Mucosa of descending colon (tissue), 3 donors: ENCODE measurements at regions not wholly inside any gene's neighbourhood (a gene's known extent, or its start where the extent isn't known, plus 50 kb on each side); places are given as distances from the start of the nearest gene placed in this dataset.

ENCODE experiments used
- ATAC-seq: fragments of 200-7000 bp; cut with Tn5 transposase; one replicate; pipeline ENCODE4 v1.9.1; 2020; ENCODE audit warnings: mild to moderate bottlenecking, moderate library complexity
- DNase-seq, 3 donors: peaks; one replicate each; pipeline ENCODE4 v3.0.0-alpha.2; 2020
- H3K36me3 ChIP-seq: fragments of 200-600 bp; one replicate; pipeline ENCODE4 v1.8.0; 2021; ENCODE audit warnings: low read depth, mild to moderate bottlenecking
- H3K4me1 ChIP-seq: fragments of 200-600 bp; one replicate; pipeline ENCODE4 v1.8.0; 2021; ENCODE audit warnings: low read depth, mild to moderate bottlenecking
- H3K4me3 ChIP-seq: fragments of 200-600 bp; one replicate; pipeline ENCODE4 v1.8.0; 2021; ENCODE audit warnings: mild to moderate bottlenecking
- H3K9me3 ChIP-seq: fragments of 200-600 bp; one replicate; pipeline ENCODE4 v1.8.0; 2021; ENCODE audit warnings: mild to moderate bottlenecking
- intact Hi-C, 2 donors: fragments of 100-400 bp; cut with DNase I in 1 of 2; cut with micrococcal nuclease in 1 of 2; formaldehyde crosslinking; loops; one replicate each; pipeline versions ENCODE4 v1.11.0 to v1.11.1; 2022; cut with DNase I, micrococcal nuclease
- TF ChIP-seq, protein P1 (sequence below): fragments of 200-600 bp; IDR thresholded peaks from one replicate; pipeline ENCODE4 v1.8.0; 2022; ENCODE audit warnings: antibody characterized with exemption, mild to moderate bottlenecking
- donor health status: DM: no; HTN: no; CAD: no; lungs with moderate emphysema.
- donor health status: DM: no; HTN: no; CAD: no.
- donor health status: DM: no; HTN: yes; CAD: no.

- Histone ChIP-seq H3K4me3 (no peak overlapping the region), H3K4me1 (no peaks in the 10 kb centered on the region), H3K9me3 (no peaks in the 10 kb centered on the region), H3K36me3 (no peaks in the 10 kb centered on the region)
- intact Hi-C loops = no loop called here
- TF ChIP-seq, protein P1, sequence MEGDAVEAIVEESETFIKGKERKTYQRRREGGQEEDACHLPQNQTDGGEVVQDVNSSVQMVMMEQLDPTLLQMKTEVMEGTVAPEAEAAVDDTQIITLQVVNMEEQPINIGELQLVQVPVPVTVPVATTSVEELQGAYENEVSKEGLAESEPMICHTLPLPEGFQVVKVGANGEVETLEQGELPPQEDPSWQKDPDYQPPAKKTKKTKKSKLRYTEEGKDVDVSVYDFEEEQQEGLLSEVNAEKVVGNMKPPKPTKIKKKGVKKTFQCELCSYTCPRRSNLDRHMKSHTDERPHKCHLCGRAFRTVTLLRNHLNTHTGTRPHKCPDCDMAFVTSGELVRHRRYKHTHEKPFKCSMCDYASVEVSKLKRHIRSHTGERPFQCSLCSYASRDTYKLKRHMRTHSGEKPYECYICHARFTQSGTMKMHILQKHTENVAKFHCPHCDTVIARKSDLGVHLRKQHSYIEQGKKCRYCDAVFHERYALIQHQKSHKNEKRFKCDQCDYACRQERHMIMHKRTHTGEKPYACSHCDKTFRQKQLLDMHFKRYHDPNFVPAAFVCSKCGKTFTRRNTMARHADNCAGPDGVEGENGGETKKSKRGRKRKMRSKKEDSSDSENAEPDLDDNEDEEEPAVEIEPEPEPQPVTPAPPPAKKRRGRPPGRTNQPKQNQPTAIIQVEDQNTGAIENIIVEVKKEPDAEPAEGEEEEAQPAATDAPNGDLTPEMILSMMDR = no peak
- DNase-seq = no peak
- ATAC-seq = no peak
These were observed 126.7 kb upstream of the SLC27A6 start for GRCh38 chr5:128838623-128839022.

GRCh38 chr5:128842241-128842640 lies 123.0 kb upstream of the SLC27A6 start:
- TF ChIP-seq, protein P1 = no peak

GRCh38 chr5:128844354-128844923 lies 120.8 kb upstream of the SLC27A6 start:
- TF ChIP-seq, protein P1 = no peak
- Histone ChIP-seq H3K36me3 (no peaks in the 10 kb centered on the region), H3K4me3 (no peak overlapping the region), H3K9me3 (peaks cover 4% of the 10 kb centered on the region), H3K4me1 (no peaks in the 10 kb centered on the region)
- ATAC-seq (no peak), DNase-seq (no peak)
- intact Hi-C loops = loop anchor here in 1 of 2 donors (10.0 kb wide), 1 partner anchor 630 kb away; no protein-coding TSS in a partner anchor

More at GRCh38 chr5:128842241-128842640, 123.0 kb upstream of the SLC27A6 start:
- intact Hi-C loops = loop anchor here in 1 of 2 donors (10.0 kb wide), 1 partner anchor 627 kb away; no protein-coding TSS in a partner anchor
- Histone ChIP-seq H3K4me3 (no peak overlapping the region), H3K9me3 (no peaks in the 10 kb centered on the region), H3K36me3 (no peaks in the 10 kb centered on the region), H3K4me1 (no peaks in the 10 kb centered on the region)
- no peak for ATAC-seq
- no peak for DNase-seq

DNA sequence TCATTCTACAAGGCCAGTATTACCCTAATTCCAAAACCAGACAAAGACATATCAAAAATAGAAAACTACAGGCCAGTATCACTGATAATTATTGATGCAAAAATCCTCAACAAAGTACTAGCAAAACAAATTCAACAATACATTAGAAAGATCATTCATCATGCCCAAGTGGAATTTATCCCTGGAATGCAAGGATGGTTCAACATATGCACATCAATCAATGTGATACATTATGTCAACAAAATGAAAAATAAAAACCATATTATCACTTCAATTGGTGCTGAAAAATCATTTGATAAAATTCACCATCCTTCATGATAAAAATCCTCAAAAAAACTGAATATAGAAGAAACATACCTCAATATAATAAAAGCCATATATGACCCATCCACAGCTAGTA lies 115.2 kb upstream of the SLC27A6 start:
- H3K36me3 ChIP-seq = no peaks in the 10 kb centered on the region
- H3K4me1 ChIP-seq = no peaks in the 10 kb centered on the region
- DNase-seq (no peak), ATAC-seq (no peak)
- intact Hi-C loops = no loop called here
- H3K9me3 ChIP-seq = peaks cover 12% of the 10 kb centered on the region
- no peak overlapping the region for H3K4me3 ChIP-seq
- TF ChIP-seq, protein P1 = no peak

DNA sequence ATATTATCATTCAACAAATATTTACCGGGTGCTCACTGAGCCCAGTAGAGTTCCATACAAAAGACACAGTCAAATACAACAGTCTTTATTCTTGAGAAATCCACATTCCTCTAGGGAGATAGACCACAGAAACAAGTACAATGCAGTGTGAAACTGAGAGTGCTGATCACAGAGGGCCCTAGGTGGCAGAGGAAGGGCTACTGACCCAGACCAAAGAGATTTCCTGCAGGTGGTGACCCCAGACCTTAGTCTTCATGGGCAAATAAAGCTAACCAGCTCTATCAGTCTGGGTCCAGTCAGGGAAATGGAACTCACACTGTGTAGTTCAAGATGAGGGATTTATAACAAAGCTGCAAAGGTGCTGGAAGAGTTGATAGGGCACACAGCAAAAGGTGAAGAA lies 110.4 kb upstream of the SLC27A6 start:
- Histone ChIP-seq H3K4me1 (no peaks in the 10 kb centered on the region), H3K4me3 (no peak overlapping the region), H3K9me3 (peaks cover 4% of the 10 kb centered on the region), H3K36me3 (no peaks in the 10 kb centered on the region)
- intact Hi-C loops = no loop called here
- TF ChIP-seq, protein P1 = no peak
- DNase-seq (no peak), ATAC-seq (no peak)
